AML-193 (cell line): ENCODE measurements at regions not wholly inside any gene's neighbourhood (a gene's known extent, or its start where the extent isn't known, plus 50 kb on each side); places are given as distances from the start of the nearest gene placed in this dataset.

Experiments
- DNase-seq, 2 experiments: peaks; one replicate each; lab custom pipeline; 2025; lab: John Stamatoyannopoulos, UW

DNA sequence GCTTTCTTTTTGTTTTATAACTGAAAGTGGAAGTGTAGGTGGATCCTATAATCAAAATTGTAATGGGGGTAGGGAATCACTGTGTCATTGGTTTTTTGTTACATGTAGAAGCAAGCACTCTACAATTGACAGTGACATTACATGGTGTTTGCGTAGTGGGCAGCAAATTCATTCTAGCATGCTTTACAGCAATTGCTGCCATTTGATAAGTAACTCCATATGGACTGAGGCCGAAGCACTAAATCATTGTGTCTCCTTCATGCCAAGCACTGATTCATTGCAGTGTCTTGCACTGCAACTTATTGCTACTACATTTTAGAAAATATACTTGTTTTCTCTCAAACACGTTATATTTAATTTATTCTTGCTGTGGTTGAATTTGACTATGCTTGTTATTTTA, 933.9 kb downstream of the NSUN3 start:
- no peak for DNase-seq

GRCh38 chr3:95002438-95003046, 939.7 kb downstream of the NSUN3 start:
- DNase-seq: no peak

- no peak for DNase-seq
Observed at GRCh38 chr3:95028688-95029087, 965.8 kb downstream of the NSUN3 start.

- DNase-seq: no peak
Observed at GRCh38 chr3:95029644-95030043, 966.8 kb downstream of the NSUN3 start.

DNA sequence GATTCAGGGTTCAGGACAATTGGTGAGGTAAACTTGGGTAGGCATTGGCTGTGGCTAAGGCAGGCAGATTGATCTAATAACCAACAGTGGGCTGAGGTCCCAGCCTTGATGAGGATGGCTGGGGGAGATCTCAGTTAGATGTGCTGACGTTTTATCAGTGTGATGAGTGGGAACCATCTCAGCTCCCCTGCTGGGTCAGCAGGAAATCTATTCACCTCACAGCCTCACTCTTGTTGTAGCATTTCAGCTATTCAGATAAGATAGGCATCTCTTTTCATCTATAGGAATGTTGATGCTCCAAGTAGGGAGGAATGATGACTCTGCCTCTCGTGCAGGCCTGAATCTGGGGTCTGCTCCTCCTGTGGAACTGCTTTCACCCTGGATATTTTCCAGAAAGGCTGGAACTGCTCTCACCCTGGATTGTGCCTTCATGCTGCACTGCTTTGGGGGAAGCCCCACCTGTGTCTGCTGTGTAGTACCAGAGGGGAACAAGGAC, 973.7 kb downstream of the NSUN3 start:
- no peak for DNase-seq

- DNase-seq: no peak
Observed at GRCh38 chr3:95037097-95037496, 974.2 kb downstream of the NSUN3 start.

- no peak for DNase-seq
Observed at GRCh38 chr3:95037927-95038326, 975.1 kb downstream of the NSUN3 start.

GRCh38 chr3:95044101-95044500, 981.2 kb downstream of the NSUN3 start:
- no peak for DNase-seq

GRCh38 chr3:95048564-95048963, 985.7 kb downstream of the NSUN3 start:
- DNase-seq: no peak

GRCh38 chr3:95049841-95050240, 987.0 kb downstream of the NSUN3 start:
- no peak for DNase-seq

- no peak for DNase-seq
Observed at GRCh38 chr3:95055288-95055687, 992.4 kb downstream of the NSUN3 start.

- DNase-seq: no peak
Observed at GRCh38 chr3:95082191-95082590, 1019.3 kb downstream of the NSUN3 start.

- DNase-seq: no peak
Observed at GRCh38 chr3:95084738-95085137, 1021.9 kb downstream of the NSUN3 start.

DNA sequence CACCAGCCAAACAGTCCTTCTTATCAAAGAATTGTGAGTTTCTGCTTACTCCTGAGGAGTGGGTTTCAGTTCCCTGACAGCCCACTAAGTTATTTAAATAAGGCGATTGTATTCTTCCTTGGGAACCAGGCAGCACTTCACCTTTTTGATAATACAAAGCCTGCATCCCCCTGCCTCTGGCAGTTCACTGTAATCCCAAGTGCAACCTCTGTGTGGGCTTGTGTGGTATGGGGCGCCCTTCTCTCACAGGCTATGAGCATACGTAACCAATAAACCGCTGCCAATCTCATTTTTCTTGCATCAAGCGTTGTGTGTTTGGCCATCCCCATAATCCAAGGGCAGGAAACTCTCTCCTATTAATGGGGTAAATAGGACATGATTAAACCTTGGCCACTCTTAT, 1025.6 kb downstream of the NSUN3 start:
- DNase-seq: no peak

DNA sequence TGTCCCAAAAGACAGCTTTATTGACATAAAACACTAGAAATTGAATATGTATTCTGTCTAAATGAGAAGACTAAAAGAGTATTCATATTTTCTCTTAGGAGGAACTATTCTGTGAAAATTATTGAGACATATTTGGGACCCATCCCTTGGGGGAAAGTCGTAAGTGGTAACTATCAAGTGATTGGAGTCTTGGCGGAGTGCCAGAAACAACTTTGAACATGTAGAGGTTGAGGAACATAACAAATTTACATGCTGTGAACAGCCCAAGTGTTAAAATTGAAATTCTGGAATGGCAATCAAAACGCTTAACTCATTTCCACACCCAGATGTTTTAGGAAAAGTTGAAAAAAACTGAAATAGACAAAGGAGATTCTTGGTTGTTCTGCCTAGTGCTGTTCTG, 1034.6 kb downstream of the NSUN3 start:
- no peak for DNase-seq

DNA sequence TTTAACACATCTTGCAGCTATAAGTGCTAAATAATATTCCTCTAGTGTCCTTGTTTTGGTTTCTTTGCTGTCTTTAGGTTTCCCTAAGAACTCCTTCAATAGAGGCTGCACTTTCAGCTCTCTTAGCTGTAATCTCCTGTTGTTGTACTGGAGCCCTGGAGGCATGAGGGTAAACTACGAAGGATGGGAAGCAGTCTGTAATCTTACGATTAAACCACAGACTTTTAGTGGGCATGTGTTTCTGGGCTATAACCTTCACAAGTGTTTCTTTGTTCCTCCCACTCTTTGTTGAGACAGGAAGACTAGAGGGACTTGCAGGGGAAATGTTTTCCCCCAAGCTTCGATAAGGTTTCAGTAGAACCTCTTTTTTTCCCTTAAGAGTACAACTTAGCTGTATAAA, 1058.1 kb downstream of the NSUN3 start:
- DNase-seq: no peak

DNA sequence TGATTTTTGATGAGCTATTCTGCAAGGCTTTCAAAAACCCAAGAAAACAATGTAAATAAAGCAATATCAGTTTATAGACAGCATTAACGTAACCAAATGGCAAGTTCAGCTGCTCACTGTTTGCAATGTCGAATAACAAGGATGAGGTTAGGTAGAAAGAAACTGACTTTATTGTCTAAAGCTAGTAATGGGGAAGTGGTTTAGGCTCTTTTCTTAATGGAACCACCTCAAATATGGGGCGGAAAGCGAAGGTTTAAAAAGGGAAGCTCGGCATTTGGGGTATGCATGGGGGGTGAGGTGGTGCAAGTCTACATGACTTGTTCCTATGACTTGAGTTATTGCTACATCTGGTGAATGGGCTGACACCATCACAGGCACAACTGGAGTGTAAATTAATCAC, 1060.2 kb downstream of the NSUN3 start:
- DNase-seq: no peak

- no peak for DNase-seq
Observed at GRCh38 chr3:95134693-95135413, 1072.0 kb downstream of the NSUN3 start.

DNA sequence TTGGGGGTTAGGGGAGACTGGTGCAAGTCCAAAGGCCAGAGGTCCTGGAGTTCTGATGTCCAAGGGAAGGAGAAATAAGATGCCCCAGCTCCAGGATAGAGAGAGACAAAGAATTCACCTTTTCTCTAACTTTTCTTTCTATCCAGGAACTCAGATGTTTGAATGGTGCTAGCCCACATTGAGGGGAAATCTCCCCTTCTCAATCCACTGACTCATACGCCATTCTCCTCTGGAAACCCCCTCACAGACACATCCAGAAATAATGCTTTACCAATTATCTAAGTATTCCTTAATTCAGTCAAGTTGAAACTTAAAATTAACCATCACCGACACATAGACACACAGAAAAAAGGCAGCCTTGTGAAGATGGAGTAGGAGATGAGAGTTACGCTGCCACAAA, 1085.2 kb downstream of the NSUN3 start:
- DNase-seq: no peak

- DNase-seq: no peak
Observed at GRCh38 chr3:95151590-95151989, 1088.7 kb downstream of the NSUN3 start.

DNA sequence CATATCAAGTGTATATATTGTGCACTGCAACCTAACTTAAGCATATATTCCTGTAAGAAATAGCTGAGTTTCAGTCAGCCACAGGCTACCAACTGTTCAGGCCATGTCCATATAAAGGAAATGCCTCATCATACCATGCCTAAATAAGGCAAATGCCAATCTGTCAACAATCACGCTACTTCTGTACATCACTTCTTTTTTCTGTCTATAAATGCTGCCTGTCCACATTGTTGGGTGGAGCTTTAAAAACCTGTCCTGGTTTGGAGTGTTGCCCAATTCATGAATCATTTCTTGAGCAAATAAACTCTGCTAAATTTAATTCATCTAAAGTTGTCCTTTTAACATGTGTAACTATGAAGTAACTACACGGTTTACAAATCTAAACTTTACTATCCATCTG, 1091.9 kb downstream of the NSUN3 start:
- no peak for DNase-seq

DNA sequence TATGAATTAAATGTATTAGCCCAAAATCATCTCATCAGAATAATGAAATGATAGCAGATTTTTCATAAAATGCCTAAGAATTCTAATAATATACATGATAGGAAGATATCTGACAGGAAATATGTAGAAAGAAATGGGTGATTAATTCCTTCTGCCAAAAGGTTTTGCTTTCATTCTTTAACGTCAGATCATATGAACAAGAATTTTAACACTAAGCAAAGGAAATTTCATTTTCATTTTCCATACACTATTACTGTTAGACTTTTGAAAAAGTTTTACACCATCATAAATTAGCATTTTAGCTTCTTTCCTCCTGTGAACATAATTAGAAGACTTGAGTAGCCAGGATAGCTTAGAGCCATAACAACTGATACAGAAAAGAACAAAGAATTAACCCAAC, 1099.9 kb downstream of the NSUN3 start:
- no peak for DNase-seq

DNA sequence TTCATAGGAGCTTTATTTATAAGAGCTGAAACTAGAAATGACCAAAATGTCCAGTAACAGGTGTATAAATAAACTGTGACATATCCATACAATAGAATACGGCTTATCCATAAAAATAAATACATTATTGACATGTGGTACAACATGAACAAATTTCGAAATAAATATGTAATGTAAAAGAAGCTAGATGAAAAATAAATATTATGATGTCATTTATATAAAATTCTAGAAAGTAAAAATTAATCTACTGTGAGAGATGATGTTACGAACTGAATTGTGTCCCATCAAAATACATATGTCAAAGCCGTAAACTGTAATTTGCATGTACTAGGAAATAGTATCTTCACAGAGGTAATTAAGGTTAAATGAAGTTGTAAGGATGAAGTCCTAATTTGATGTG, 1104.9 kb downstream of the NSUN3 start:
- no peak for DNase-seq

DNA sequence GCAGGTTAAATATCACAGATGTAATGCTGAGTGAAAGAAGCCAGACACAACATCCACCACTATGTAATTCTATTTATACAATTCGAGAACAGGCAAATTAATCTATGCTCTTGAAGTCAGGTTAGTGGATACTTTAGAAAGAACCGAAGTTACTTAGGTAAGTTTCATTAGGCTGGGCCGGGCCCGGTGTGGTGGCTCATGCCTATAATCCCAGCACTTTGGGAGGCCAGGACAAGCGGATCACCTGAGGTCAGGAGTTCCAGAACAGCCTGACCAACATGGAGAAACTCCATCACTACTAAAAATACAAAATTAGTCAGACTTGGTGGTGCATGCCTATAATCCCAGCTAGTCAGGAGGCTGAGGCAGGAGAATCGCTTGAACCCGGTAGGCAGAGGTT, 1105.7 kb downstream of the NSUN3 start:
- DNase-seq: no peak
